Epithelial cell of esophagus (primary cell): ENCODE measurements at regions not wholly inside any gene's neighbourhood (a gene's known extent, or its start where the extent isn't known, plus 50 kb on each side); places are given as distances from the start of the nearest gene placed in this dataset.
"Not testable (repeated sequence)": the region's sequence is repeated elsewhere in the genome, so short reads cannot be mapped to it uniquely, and the experiment has no call there.

Experiments
- DNase-seq: peaks from one replicate; pipeline ENCODE4 v3.0.0; 2010; ENCODE audit warnings: low read depth
- H3K4me3 ChIP-seq: 2 replicates; pipeline ENCODE4 v1.5.1; 2011; ENCODE audit warnings: mild to moderate bottlenecking, low read length, control low read depth
- CTCF ChIP-seq: IDR thresholded peaks from 2 replicates; pipeline ENCODE4 v1.5.1; 2011; ENCODE audit warnings: low read depth, mild to moderate bottlenecking, low read length, control low read depth, inconsistent platforms; ENCODE audit not compliant: insufficient read depth; ENCODE audit errors: missing control alignments

GRCh38 chr2:106009096-106009495 lies 185.0 kb downstream of the UXS1 start:
- H3K4me3 ChIP-seq: no peak overlapping the region
- no peak for TF ChIP-seq CTCF
- no peak for DNase-seq

GRCh38 chr2:106004851-106005250 lies 189.2 kb downstream of the UXS1 start:
- no peak overlapping the region for H3K4me3 ChIP-seq
- no peak for TF ChIP-seq CTCF
- no peak for DNase-seq

GRCh38 chr2:105999211-105999989 lies 194.7 kb downstream of the UXS1 start:
- H3K4me3 ChIP-seq: no peak overlapping the region
- no peak for DNase-seq
- TF ChIP-seq CTCF: no peak

- H3K4me3 ChIP-seq: no peak overlapping the region
- no peak for DNase-seq
- TF ChIP-seq CTCF: no peak
Observed at GRCh38 chr2:105997711-105998110, 196.4 kb downstream of the UXS1 start.

- no peak for TF ChIP-seq CTCF
- no peak for DNase-seq
- H3K4me3 ChIP-seq: no peak overlapping the region
Observed at GRCh38 chr2:105990624-105991023, 203.5 kb downstream of the UXS1 start.

GRCh38 chr2:105989803-105990202 lies 204.3 kb downstream of the UXS1 start:
- not testable (repeated sequence) for H3K4me3 ChIP-seq, DNase-seq

GRCh38 chr2:105989070-105989469 lies 205.0 kb downstream of the UXS1 start:
- no peak overlapping the region for H3K4me3 ChIP-seq
- no peak for DNase-seq
- TF ChIP-seq CTCF: no peak
